ACC112 (cell line): ENCODE measurements at regions not wholly inside any gene's neighbourhood (a gene's known extent, or its start where the extent isn't known, plus 50 kb on each side); places are given as distances from the start of the nearest gene placed in this dataset.
"Not testable (repeated sequence)": the region's sequence is repeated elsewhere in the genome, so short reads cannot be mapped to it uniquely, and the experiment has no call there.

ENCODE experiments used
- H2AFZ ChIP-seq: fragments of 200-600 bp; sonication (generic); one replicate; pipeline ENCODE4 v1.6.0; 2017; ENCODE audit warnings: antibody characterized with exemption, low read length; ENCODE audit not compliant: unreplicated experiment
- H3K27ac ChIP-seq: fragments of 200-600 bp; sonication (generic); 2 replicates; pipeline ENCODE4 v1.5.1; 2014; ENCODE audit warnings: low read depth, mild to moderate bottlenecking, antibody characterized with exemption, low read length, moderate library complexity
- H3K27me3 ChIP-seq: fragments of 200-600 bp; sonication (generic); 2 replicates; pipeline ENCODE4 v1.6.1; 2014; ENCODE audit warnings: mild to moderate bottlenecking, antibody characterized with exemption, low read length, moderate library complexity, mixed read lengths; ENCODE audit not compliant: insufficient read depth
- H3K36me3 ChIP-seq: fragments of 200-600 bp; sonication (generic); 2 replicates; pipeline ENCODE4 v1.6.1; 2016; ENCODE audit warnings: mild to moderate bottlenecking, antibody characterized with exemption, low read length, moderate library complexity, mixed read lengths; ENCODE audit not compliant: insufficient read depth
- H3K4me1 ChIP-seq: fragments of 200-600 bp; sonication (generic); one replicate; pipeline ENCODE4 v1.6.1; 2016; ENCODE audit warnings: low read length, mixed read lengths; ENCODE audit not compliant: insufficient read depth, unreplicated experiment, control insufficient read depth
- H3K4me3 ChIP-seq: fragments of 200-600 bp; sonication (generic); 2 replicates; pipeline ENCODE4 v1.5.1; 2014; ENCODE audit warnings: mild to moderate bottlenecking, low read depth, low read length
- H3K79me2 ChIP-seq: fragments of 200-600 bp; sonication (generic); one replicate; pipeline ENCODE4 v1.6.0; 2016; ENCODE audit warnings: low read length; ENCODE audit not compliant: control insufficient read depth, unreplicated experiment, insufficient read depth

GRCh38 chr13:88257706-88258105 is 586.5 kb downstream of the SLITRK5 start:
- Histone ChIP-seq H3K4me3 (no peak overlapping the region), H3K4me1 (no peaks in the 10 kb centered on the region), H3K27ac (no peak overlapping the region), H3K79me2 (no peaks in the 10 kb centered on the region), H2AFZ (no peak overlapping the region), H3K36me3 (no peaks in the 10 kb centered on the region), H3K27me3 (no peaks in the 10 kb centered on the region)

GRCh38 chr13:88263808-88264207 is 592.6 kb downstream of the SLITRK5 start:
- no peak overlapping the region for H3K4me3 ChIP-seq
- H3K4me1 ChIP-seq: no peaks in the 10 kb centered on the region
- H3K27me3 ChIP-seq: no peaks in the 10 kb centered on the region
- H3K27ac ChIP-seq: no peak overlapping the region
- H3K36me3 ChIP-seq: no peaks in the 10 kb centered on the region
- no peak overlapping the region for H2AFZ ChIP-seq
- no peaks in the 10 kb centered on the region for H3K79me2 ChIP-seq

GRCh38 chr13:88281841-88282240 is 610.7 kb downstream of the SLITRK5 start:
- Histone ChIP-seq H3K4me3 (no peak overlapping the region), H3K27me3 (no peaks in the 10 kb centered on the region), H3K79me2 (no peaks in the 10 kb centered on the region), H3K4me1 (no peaks in the 10 kb centered on the region), H2AFZ (no peak overlapping the region), H3K36me3 (no peaks in the 10 kb centered on the region), H3K27ac (no peak overlapping the region)

- Histone ChIP-seq H3K36me3 (no peaks in the 10 kb centered on the region), H3K4me3 (no peak overlapping the region), H3K27me3 (no peaks in the 10 kb centered on the region), H3K27ac (no peak overlapping the region), H3K4me1 (no peaks in the 10 kb centered on the region), H2AFZ (no peak overlapping the region), H3K79me2 (no peaks in the 10 kb centered on the region)
Observed at GRCh38 chr13:88285329-88285728, 614.2 kb downstream of the SLITRK5 start.

GRCh38 chr13:88288326-88288725 is 617.2 kb downstream of the SLITRK5 start:
- Histone ChIP-seq H3K27ac (no peak overlapping the region), H3K27me3 (no peaks in the 10 kb centered on the region), H3K79me2 (no peaks in the 10 kb centered on the region), H3K4me3 (no peak overlapping the region), H3K4me1 (no peaks in the 10 kb centered on the region), H2AFZ (no peak overlapping the region), H3K36me3 (no peaks in the 10 kb centered on the region)

GRCh38 chr13:88291731-88292130 is 620.6 kb downstream of the SLITRK5 start:
- not testable (repeated sequence) for H3K36me3 ChIP-seq, H3K79me2 ChIP-seq, H3K27ac ChIP-seq, H2AFZ ChIP-seq, H3K4me1 ChIP-seq, H3K27me3 ChIP-seq, H3K4me3 ChIP-seq

GRCh38 chr13:88294368-88294767 is 623.2 kb downstream of the SLITRK5 start:
- H3K27ac ChIP-seq: no peak overlapping the region
- H2AFZ ChIP-seq: no peak overlapping the region
- H3K79me2 ChIP-seq: no peaks in the 10 kb centered on the region
- no peaks in the 10 kb centered on the region for H3K27me3 ChIP-seq
- H3K4me1 ChIP-seq: no peaks in the 10 kb centered on the region
- no peak overlapping the region for H3K4me3 ChIP-seq
- no peaks in the 10 kb centered on the region for H3K36me3 ChIP-seq

GRCh38 chr13:88303157-88303556 is 632.0 kb downstream of the SLITRK5 start:
- no peak overlapping the region for H3K4me3 ChIP-seq
- no peaks in the 10 kb centered on the region for H3K27me3 ChIP-seq
- no peak overlapping the region for H2AFZ ChIP-seq
- H3K4me1 ChIP-seq: no peaks in the 10 kb centered on the region
- H3K27ac ChIP-seq: no peak overlapping the region
- H3K36me3 ChIP-seq: no peaks in the 10 kb centered on the region
- H3K79me2 ChIP-seq: no peaks in the 10 kb centered on the region

- Histone ChIP-seq H3K4me3 (no peak overlapping the region), H3K27me3 (no peaks in the 10 kb centered on the region), H3K27ac (no peak overlapping the region), H3K79me2 (no peaks in the 10 kb centered on the region), H3K4me1 (no peaks in the 10 kb centered on the region), H2AFZ (no peak overlapping the region), H3K36me3 (no peaks in the 10 kb centered on the region)
Observed at GRCh38 chr13:88303605-88304004, 632.4 kb downstream of the SLITRK5 start.

GRCh38 chr13:88314496-88314895 is 643.3 kb downstream of the SLITRK5 start:
- no peaks in the 10 kb centered on the region for H3K27me3 ChIP-seq
- H3K4me1 ChIP-seq: no peaks in the 10 kb centered on the region
- no peaks in the 10 kb centered on the region for H3K36me3 ChIP-seq
- no peaks in the 10 kb centered on the region for H3K79me2 ChIP-seq
- H2AFZ ChIP-seq: no peak overlapping the region
- no peak overlapping the region for H3K27ac ChIP-seq
- H3K4me3 ChIP-seq: no peak overlapping the region

- Histone ChIP-seq H3K36me3 (no peaks in the 10 kb centered on the region), H3K4me1 (no peaks in the 10 kb centered on the region), H2AFZ (no peak overlapping the region), H3K27me3 (no peaks in the 10 kb centered on the region), H3K27ac (no peak overlapping the region), H3K79me2 (no peaks in the 10 kb centered on the region), H3K4me3 (no peak overlapping the region)
Observed at GRCh38 chr13:88329066-88329465, 657.9 kb downstream of the SLITRK5 start.
